GM18502 (cell line): ENCODE measurements at regions not wholly inside any gene's neighbourhood (a gene's known extent, or its start where the extent isn't known, plus 50 kb on each side); places are given as distances from the start of the nearest gene placed in this dataset.
"Not testable (repeated sequence)": the region's sequence is repeated elsewhere in the genome, so short reads cannot be mapped to it uniquely, and the experiment has no call there.

Source experiments
- ATAC-seq: cut with Tn5 transposase; IDR thresholded peaks from one replicate; pipeline ENCODE4 v1.9.1; 2021; ENCODE audit warnings: mild to moderate bottlenecking; ENCODE audit not compliant: unreplicated experiment, poor library complexity

DNA sequence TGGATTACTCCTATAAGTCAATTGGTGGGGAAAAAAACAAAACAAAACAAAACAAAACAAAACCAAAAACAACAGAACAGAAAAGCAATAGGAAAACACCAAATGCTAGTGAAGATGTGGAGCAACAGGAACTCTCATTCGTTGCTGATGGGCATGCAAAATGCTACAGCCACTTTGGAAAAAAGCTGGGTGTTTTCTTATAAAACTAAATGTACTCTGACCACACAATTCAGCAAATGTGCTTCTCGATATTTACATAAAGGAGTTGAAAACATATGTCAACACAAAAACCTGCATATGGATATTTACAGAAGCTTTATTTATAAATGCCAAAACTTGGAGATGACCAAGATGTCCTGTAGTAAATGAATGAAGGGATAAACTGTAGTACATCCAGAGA is 703.6 kb upstream of the FAM241A start:
- no peak for ATAC-seq

GRCh38 chr4:111444836-111445235 is 700.4 kb upstream of the FAM241A start:
- ATAC-seq, result not testable (repeated sequence)

- no peak for ATAC-seq
Observed at GRCh38 chr4:111449657-111450056, 695.6 kb upstream of the FAM241A start.

- no peak for ATAC-seq
Observed at GRCh38 chr4:111450867-111451266, 694.4 kb upstream of the FAM241A start.

- no peak for ATAC-seq
Observed at GRCh38 chr4:111453216-111453615, 692.0 kb upstream of the FAM241A start.

- ATAC-seq, result no peak
Observed at GRCh38 chr4:111454961-111455360, 690.3 kb upstream of the FAM241A start.

DNA sequence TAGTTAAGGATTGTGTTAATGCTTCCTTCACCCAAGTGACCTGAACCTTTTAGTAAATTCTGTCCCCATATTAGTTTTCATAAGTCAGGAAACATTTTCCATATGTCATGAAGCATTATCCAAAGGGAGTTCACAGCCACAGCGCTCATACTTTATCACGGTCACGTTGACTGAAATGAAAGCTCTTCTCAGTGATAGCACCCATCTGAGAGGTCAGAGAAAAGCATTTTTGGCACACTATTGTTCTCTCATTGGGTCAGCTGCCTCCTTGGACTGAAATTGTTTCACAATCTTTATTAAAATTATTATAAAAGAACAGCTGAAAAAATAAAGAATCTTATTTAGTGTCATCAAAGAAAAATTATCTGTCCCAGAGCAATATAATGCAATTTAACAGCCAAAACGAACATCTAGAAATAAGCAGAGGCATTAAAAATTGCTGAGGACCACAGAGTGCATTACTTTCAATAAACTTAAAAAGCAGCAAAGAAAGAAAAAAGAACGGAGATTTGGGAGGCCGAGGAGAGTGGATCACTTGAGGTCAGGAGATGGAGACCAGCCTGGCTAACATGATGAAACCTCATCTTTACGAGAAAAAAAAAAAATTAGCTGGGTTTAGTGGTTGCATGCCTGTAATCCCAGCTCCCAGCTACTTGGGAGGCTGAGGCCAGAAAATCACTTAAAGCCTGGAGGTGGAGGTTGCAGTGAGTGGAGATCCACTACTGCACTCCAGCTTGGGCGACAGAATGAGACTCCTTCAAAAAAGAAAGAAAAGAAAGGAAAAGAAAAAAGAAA is 680.8 kb upstream of the FAM241A start:
- no peak for ATAC-seq

- ATAC-seq, result no peak
Observed at GRCh38 chr4:111466811-111467604, 678.2 kb upstream of the FAM241A start.

DNA sequence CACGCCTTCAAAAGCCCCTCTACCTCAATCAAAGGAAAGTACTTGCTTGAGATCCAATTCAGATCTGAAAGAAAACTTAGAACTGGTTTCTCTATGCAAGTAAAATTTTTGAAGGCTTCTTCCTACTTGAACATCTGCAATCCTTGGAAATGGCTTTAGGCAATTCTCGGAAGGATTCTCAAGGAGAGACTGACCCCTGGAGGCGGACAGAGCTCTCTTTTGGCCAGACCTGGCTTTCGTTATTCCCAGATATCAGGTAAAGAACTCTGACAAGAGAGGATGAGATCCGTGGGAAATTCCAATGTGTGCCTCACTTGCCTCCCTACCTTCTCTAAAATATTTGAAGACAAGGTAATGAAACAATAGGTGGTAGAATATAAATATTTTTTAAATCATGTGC is 670.3 kb upstream of the FAM241A start:
- ATAC-seq, result no peak

DNA sequence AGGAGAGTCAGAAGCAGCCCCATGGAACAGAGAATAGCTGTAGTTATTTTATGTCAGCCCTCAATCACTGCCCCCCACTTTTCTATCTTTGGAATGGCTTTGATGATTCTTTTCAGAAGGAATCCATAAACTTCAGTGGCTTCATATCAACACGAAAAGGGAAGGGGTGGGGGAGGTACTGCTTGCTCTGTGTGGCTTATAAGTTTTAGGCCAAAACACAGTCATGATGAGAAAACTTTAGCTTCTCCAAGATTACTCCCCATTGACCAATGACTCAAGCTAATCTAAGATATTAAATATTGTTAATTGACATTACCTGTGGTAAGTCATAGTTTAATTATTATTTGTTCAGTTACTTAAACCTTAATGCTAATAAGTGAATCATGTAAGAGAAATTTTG is 669.6 kb upstream of the FAM241A start:
- no peak for ATAC-seq

GRCh38 chr4:111480510-111480909 is 664.7 kb upstream of the FAM241A start:
- no peak for ATAC-seq

GRCh38 chr4:111483375-111484169 is 661.7 kb upstream of the FAM241A start:
- ATAC-seq, result no peak

DNA sequence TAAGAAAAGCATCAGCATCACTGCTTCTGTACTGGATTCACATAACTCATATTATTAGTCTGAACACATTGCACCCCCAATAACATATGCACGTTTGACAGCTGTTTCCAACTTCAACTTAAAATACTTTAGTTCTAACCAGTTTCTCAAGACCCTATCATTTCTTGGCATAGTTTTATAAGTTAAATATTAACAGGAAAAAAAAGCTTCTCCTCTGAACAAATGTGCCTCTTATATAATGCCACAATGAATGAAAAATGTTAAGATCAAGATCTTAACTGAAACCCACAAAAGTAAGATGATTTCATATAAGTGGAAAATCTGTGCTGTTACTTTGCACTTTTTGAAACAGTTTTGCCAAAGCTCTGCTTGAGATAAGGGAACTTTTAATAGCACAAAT is 652.8 kb upstream of the FAM241A start:
- no peak for ATAC-seq

DNA sequence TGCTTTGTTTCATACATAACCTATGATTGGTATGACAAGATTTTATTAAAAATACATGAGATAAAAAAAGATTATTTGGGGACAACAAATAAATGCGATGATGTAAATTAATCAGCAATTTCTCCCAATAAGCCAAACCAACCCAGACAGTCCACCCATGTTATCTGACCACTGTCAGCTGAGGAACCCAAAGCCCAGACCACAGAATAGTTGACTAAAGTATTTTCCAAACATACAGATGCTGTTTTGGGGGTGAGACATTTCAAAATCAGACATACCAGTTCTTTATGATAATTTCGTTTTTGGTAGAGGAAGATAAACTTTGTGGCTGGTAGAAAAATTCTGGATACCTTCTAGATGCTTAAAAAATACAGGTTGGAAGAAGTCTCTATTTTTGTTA is 650.8 kb upstream of the FAM241A start:
- no peak for ATAC-seq

GRCh38 chr4:111494971-111495370 is 650.3 kb upstream of the FAM241A start:
- no peak for ATAC-seq

- no peak for ATAC-seq
Observed at GRCh38 chr4:111499291-111499690, 646.0 kb upstream of the FAM241A start.

- no peak for ATAC-seq
Observed at GRCh38 chr4:111499706-111500105, 645.5 kb upstream of the FAM241A start.

DNA sequence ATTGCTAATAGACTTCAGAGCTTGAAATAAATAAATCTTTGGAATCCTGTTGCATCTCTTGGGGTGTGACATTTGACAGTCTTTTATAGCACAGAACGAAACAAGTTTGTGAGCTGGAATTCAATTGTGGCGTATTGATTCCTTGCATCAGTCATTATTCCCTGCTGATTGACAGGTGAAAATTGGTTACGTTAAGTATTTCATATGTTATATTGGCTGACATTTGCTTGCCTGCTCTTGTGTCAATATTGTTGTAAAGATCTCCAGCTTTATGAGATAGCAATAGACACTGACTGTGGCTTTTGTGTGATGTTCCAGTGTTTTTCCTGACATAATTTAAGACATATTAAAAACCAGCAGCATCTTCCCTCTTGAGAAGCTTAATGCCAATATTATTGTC is 644.4 kb upstream of the FAM241A start:
- ATAC-seq, result no peak

DNA sequence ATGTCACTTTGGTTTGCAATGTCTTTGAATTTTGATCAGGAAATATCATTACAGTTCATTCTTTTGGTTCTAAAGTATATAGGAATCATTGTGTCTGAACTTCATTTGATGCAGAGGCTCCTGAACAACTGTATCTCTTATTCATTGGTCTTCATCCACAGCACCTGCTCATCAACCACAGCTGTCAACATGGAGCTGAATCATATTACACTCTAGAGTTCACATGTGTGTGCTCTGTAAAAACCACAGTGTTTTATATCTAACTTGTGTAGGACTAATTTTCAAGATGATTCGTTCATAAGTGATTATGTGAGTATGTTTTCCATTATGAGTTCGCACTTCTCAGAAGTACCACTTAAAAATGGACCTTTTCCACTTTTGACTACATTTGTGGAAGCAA is 643.3 kb upstream of the FAM241A start:
- no peak for ATAC-seq

DNA sequence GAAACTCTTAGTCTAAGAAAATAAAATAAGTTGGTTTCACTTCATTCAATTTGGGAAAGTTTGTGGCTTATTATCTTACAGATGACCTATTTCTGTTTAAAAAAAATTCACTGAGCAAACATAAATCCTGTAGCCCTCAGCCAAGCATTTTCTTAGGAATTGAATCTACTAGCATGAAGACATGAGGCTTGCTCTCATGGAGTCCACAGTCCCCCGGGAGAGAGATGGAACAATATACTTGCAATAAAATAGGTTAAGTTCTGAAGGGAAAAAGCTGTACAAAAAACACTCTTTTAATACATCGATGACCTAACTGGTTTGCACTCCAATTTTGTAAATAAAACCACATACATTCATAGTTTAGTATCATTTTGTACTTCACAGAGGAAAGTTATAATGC is 642.6 kb upstream of the FAM241A start:
- ATAC-seq, result no peak

GRCh38 chr4:111506706-111507105 is 638.5 kb upstream of the FAM241A start:
- ATAC-seq, result no peak
